C4-2B (cell line): ENCODE measurements at regions not wholly inside any gene's neighbourhood (a gene's known extent, or its start where the extent isn't known, plus 50 kb on each side); places are given as distances from the start of the nearest gene placed in this dataset.

Source experiments
- H3K27ac ChIP-seq: fragments of 450-650 bp; 2 replicates; pipeline ENCODE4 v1.5.1; 2017
- ZFX ChIP-seq: fragments of 450-650 bp; IDR thresholded peaks from 2 replicates; pipeline ENCODE4 v1.6.1; 2017
- TF ChIP-seq, protein P1 (sequence below): fragments of 450-650 bp; conservative IDR thresholded peaks from 2 replicates; pipeline ENCODE4 v1.5.1; 2017; ENCODE audit warnings: mild to moderate bottlenecking

DNA sequence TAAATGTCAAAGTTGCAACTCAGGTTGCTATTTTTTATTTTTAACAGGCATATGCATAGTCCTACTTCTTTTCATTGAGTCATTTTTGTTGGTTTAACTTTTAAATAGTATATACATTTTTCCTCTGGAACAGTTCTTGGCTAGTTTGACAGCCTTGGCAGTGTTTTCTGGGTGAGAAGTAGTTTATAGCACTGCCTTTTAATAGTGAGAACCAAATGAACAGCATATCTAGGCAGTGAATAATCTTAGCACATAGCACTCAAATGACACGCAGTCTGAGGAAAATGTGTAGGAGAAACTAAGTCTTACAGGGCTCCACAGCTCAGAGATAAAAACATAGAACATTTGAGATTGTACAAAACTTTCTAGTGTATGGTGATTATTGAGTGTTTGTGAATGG, 265.5 kb upstream of the POT1 start:
- TF ChIP-seq, protein P1, sequence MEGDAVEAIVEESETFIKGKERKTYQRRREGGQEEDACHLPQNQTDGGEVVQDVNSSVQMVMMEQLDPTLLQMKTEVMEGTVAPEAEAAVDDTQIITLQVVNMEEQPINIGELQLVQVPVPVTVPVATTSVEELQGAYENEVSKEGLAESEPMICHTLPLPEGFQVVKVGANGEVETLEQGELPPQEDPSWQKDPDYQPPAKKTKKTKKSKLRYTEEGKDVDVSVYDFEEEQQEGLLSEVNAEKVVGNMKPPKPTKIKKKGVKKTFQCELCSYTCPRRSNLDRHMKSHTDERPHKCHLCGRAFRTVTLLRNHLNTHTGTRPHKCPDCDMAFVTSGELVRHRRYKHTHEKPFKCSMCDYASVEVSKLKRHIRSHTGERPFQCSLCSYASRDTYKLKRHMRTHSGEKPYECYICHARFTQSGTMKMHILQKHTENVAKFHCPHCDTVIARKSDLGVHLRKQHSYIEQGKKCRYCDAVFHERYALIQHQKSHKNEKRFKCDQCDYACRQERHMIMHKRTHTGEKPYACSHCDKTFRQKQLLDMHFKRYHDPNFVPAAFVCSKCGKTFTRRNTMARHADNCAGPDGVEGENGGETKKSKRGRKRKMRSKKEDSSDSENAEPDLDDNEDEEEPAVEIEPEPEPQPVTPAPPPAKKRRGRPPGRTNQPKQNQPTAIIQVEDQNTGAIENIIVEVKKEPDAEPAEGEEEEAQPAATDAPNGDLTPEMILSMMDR = no peak
- no peak for TF ChIP-seq ZFX
- no peak overlapping the region for H3K27ac ChIP-seq

DNA sequence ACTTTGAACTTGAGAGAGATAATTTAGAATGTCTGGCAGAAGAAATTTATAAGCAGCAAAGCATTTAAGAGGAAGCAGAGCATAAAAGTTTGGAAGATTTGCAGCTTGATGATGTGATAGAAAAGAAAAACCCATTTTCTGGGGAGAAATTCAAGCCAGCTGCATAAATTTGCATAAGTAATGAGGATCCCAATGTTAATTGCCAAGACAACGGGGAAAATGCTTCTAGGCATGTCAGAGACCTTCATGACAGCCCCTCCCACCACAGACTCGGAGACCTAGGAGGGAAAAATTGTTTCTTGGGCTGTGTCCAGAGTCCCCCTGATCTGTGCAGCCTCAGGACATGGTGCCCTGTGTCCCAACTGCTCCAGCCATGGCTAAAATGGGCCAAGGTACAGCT, 263.6 kb upstream of the POT1 start:
- TF ChIP-seq, protein P1 = no peak
- TF ChIP-seq ZFX = no peak
- H3K27ac ChIP-seq = no peak overlapping the region

DNA sequence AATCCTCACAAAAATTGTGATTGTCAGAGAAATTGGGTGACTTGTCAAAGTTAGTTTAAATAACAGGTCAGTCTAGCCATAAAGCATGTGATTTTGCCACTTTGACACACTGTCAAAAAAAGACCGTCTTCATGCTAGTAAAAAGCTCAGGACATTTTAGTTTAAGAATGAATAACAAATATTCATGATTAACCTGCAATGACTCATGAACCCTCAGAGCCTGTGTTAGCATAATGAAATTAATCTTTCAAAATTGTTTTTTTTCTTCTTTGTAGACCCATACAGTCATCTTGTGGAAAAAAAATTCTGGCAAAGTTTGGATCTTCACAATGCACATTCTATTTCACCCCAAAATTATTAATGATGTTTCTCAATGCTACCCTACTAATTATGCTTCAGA, 255.2 kb upstream of the POT1 start:
- no peak for TF ChIP-seq ZFX
- TF ChIP-seq, protein P1 = no peak
- no peak overlapping the region for H3K27ac ChIP-seq

- H3K27ac ChIP-seq = peak overlapping the region; percentile 32; the same call in 1 of the 2 replicates
Observed at GRCh38 chr7:125181569-125182267, 252.1 kb upstream of the POT1 start.

DNA sequence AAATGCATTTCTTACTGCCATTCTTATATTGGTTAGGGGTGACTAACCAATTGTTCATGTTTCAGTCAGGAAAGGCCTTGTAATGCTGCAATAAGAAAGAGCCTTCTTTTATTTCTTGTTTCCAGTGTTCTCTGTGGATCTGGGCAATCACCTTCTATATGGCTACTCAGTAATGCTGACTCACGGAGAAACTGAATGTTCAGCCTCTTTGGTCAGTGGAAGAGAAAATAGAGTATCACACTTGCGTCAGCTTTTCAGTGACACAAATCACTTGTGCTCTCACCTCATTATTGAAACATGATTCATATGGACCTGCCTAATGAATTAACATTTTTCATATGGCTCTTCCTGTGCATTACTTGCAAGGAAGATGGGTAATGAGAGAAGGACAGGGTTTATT, 243.9 kb upstream of the POT1 start:
- no peak overlapping the region for H3K27ac ChIP-seq
- TF ChIP-seq, protein P1 = no peak
- no peak for TF ChIP-seq ZFX

GRCh38 chr7:125169088-125169487, 239.5 kb upstream of the POT1 start:
- no peak overlapping the region for H3K27ac ChIP-seq
- TF ChIP-seq, protein P1 = no peak
- TF ChIP-seq ZFX = no peak

GRCh38 chr7:125154930-125155329, 225.3 kb upstream of the POT1 start:
- H3K27ac ChIP-seq = no peak overlapping the region
- TF ChIP-seq, protein P1 = no peak
- TF ChIP-seq ZFX = no peak

GRCh38 chr7:125149151-125149550, 219.5 kb upstream of the POT1 start:
- TF ChIP-seq, protein P1 = no peak
- TF ChIP-seq ZFX = no peak
- H3K27ac ChIP-seq = no peak overlapping the region
